Liver (tissue), 8 donors: ENCODE measurements at regions not wholly inside any gene's neighbourhood (a gene's known extent, or its start where the extent isn't known, plus 50 kb on each side); places are given as distances from the start of the nearest gene placed in this dataset.

Experiments used
- DNase-seq: peaks from one replicate; pipeline ENCODE4 v3.0.0-alpha.2; 2017; ENCODE audit warnings: low spot score
- H3K27ac ChIP-seq, 2 donors: one replicate each; pipeline ENCODE4 v1.7.0; 2013; ENCODE audit warnings: inconsistent platforms in 2 of 2, low read length in 2 of 2, control low read depth in 1 of 2, low read depth in 1 of 2, mild to moderate bottlenecking in 1 of 2
- H3K27me3 ChIP-seq, 4 donors: one replicate each; pipeline versions ENCODE4 v1.6.1 to v1.7.0; 2013; ENCODE audit warnings: low read length in 3 of 4, inconsistent platforms in 1 of 4, mild to moderate bottlenecking in 1 of 4, moderate library complexity in 1 of 4; ENCODE audit not compliant: control insufficient read depth in 4 of 4, insufficient read depth in 4 of 4
- H3K36me3 ChIP-seq, 4 donors: one replicate each; pipeline versions ENCODE4 v1.6.1 to v1.7.0; 2013; ENCODE audit warnings: low read length in 3 of 4, mild to moderate bottlenecking in 3 of 4, low read depth in 1 of 4, moderate library complexity in 1 of 4; ENCODE audit not compliant: control insufficient read depth in 4 of 4, insufficient read depth in 3 of 4
- H3K4me1 ChIP-seq, 4 donors: one replicate each; pipeline versions ENCODE4 v1.6.1 to v1.7.0; 2013; ENCODE audit warnings: low read length in 3 of 4, mild to moderate bottlenecking in 3 of 4, moderate library complexity in 1 of 4; ENCODE audit not compliant: control insufficient read depth in 4 of 4, insufficient read depth in 4 of 4
- H3K4me3 ChIP-seq, 3 donors: one replicate each; pipeline versions ENCODE4 v1.6.1 to v1.7.0; 2013; ENCODE audit warnings: low read length in 3 of 3, control low read depth in 1 of 3, low read depth in 1 of 3, mild to moderate bottlenecking in 1 of 3
- H3K9ac ChIP-seq, 2 donors: one replicate each; pipeline ENCODE4 v1.7.0; 2013; ENCODE audit warnings: low read length in 2 of 2, mild to moderate bottlenecking in 2 of 2, moderate library complexity in 2 of 2, control low read depth in 1 of 2, low read depth in 1 of 2
- H3K9me3 ChIP-seq, 4 donors: one replicate each; pipeline versions ENCODE4 v1.6.1 to v1.7.0; 2013; ENCODE audit warnings: low read length in 3 of 4; ENCODE audit not compliant: control insufficient read depth in 4 of 4
- ATF3 ChIP-seq: IDR thresholded peaks from 2 replicates; pipeline ENCODE4 v1.6.1; 2016; ENCODE audit warnings: antibody characterized with exemption
- CTCF ChIP-seq: fragments of 150-350 bp; IDR thresholded peaks from 2 replicates; pipeline ENCODE4 v1.5.1; 2017; ENCODE audit warnings: improper control_type of control experiment, low read depth, low read length; ENCODE audit not compliant: missing input control
- EGR1 ChIP-seq, 2 donors: IDR thresholded peaks; 2 replicates each; pipeline ENCODE4 v1.6.1; 2016 to 2018; ENCODE audit warnings: antibody characterized with exemption in 2 of 2, low read depth in 2 of 2
- FOXA1 ChIP-seq: IDR thresholded peaks from 2 replicates; pipeline ENCODE4 v1.6.1; 2016; ENCODE audit warnings: antibody characterized with exemption
- FOXA2 ChIP-seq: IDR thresholded peaks from 2 replicates; pipeline ENCODE4 v1.6.1; 2016; ENCODE audit warnings: antibody characterized with exemption
- GABPA ChIP-seq, 2 donors: IDR thresholded peaks in 1 of 2; conservative IDR thresholded peaks in 1 of 2; 2 replicates each; pipeline ENCODE4 v1.6.1; 2016; ENCODE audit warnings: antibody characterized with exemption in 2 of 2, mild to moderate bottlenecking in 1 of 2, moderate library complexity in 1 of 2
- HNF4A ChIP-seq, 2 donors: conservative IDR thresholded peaks; 2 replicates each; pipeline ENCODE4 v1.6.1; 2016; ENCODE audit warnings: antibody characterized with exemption in 2 of 2, mild to moderate bottlenecking in 2 of 2
- HNF4G ChIP-seq: IDR thresholded peaks from 2 replicates; pipeline ENCODE4 v1.6.1; 2016; ENCODE audit warnings: antibody characterized with exemption
- JUND ChIP-seq, 2 donors: IDR thresholded peaks; 2 replicates each; pipeline ENCODE4 v1.6.1; 2016; ENCODE audit warnings: antibody characterized with exemption in 2 of 2
- MAX ChIP-seq: IDR thresholded peaks from 2 replicates; pipeline ENCODE4 v1.6.1; 2016; ENCODE audit warnings: antibody characterized with exemption
- NR2F2 ChIP-seq: IDR thresholded peaks from 2 replicates; pipeline ENCODE4 v1.6.1; 2016; ENCODE audit warnings: antibody characterized with exemption
- RAD21 ChIP-seq, 2 donors: IDR thresholded peaks; 2 replicates each; pipeline ENCODE4 v1.6.1; 2016; ENCODE audit warnings: antibody characterized with exemption in 2 of 2, mild to moderate bottlenecking in 2 of 2
- REST ChIP-seq: IDR thresholded peaks from 2 replicates; pipeline ENCODE4 v1.6.1; 2016; ENCODE audit warnings: antibody characterized with exemption, mild to moderate bottlenecking
- RXRA ChIP-seq, 2 donors: IDR thresholded peaks; 2 replicates each; pipeline ENCODE4 v1.6.1; 2017 to 2018; ENCODE audit warnings: antibody characterized with exemption in 2 of 2, mild to moderate bottlenecking in 1 of 2
- SP1 ChIP-seq: IDR thresholded peaks from 2 replicates; pipeline ENCODE4 v1.6.1; 2018; ENCODE audit warnings: antibody characterized with exemption, mild to moderate bottlenecking
- TAF1 ChIP-seq: conservative IDR thresholded peaks from 2 replicates; pipeline ENCODE4 v1.6.1; 2016; ENCODE audit warnings: antibody characterized with exemption, mild to moderate bottlenecking
- YY1 ChIP-seq: IDR thresholded peaks from 2 replicates; pipeline ENCODE4 v1.6.1; 2016; ENCODE audit warnings: antibody characterized with exemption, mild to moderate bottlenecking
- ZBTB33 ChIP-seq: IDR thresholded peaks from 2 replicates; pipeline ENCODE4 v1.6.1; 2016; ENCODE audit warnings: antibody characterized with exemption
- WGBS: extraction: QIAGEN DNeasy Blood & Tissue Kit; methylation state at CpG from one replicate; pipeline ENCODE4 v1.1.7; 2013; 5-methylcytosine and 5-hydroxymethylcytosine counted together
- donor health status: healthy.
- donor health status: healthy.
- donor health status: healthy.
- donor health status: healthy.
- donor health status: healthy.

GRCh38 chr1:168435439-168435838 is 108.4 kb downstream of the XCL2 start:
- DNase-seq: no peak
- WGBS: 97% methylated on average over 6 of the region's 6 CpGs
- Histone ChIP-seq H3K4me1 (no peaks in the 10 kb centered on the region), H3K4me3 (no peak overlapping the region), H3K27ac (no peak overlapping the region), H3K36me3 (no peaks in the 10 kb centered on the region), H3K9me3 (no peaks in the 10 kb centered on the region), H3K9ac (no peak overlapping the region), H3K27me3 (no peaks in the 10 kb centered on the region)
- TF ChIP-seq FOXA1 (no peak), JUND (IDR thresholded peaks at IDR 0.05) (no peak), RXRA (IDR thresholded peaks at IDR 0.05) (no peak), HNF4A (conservative IDR thresholded peaks at IDR 0.05) (no peak), TAF1 (no peak), SP1 (no peak), HNF4G (no peak), NR2F2 (no peak), GABPA (IDR thresholded peaks at IDR 0.05 in 1 of 2, conservative IDR thresholded peaks at IDR 0.05 in 1 of 2) (no peak), ZBTB33 (no peak), REST (no peak), EGR1 (IDR thresholded peaks at IDR 0.05; ENCODE audit: low read depth in 2 of 2) (no peak), CTCF (no peak), RAD21 (IDR thresholded peaks at IDR 0.05) (no peak), ATF3 (no peak), FOXA2 (no peak), YY1 (no peak), MAX (no peak)

GRCh38 chr1:168433238-168433637 is 110.6 kb downstream of the XCL2 start:
- H3K4me3 ChIP-seq: no peak overlapping the region
- no peaks in the 10 kb centered on the region for H3K4me1 ChIP-seq
- no peak overlapping the region for H3K9ac ChIP-seq
- H3K36me3 ChIP-seq: no peaks in the 10 kb centered on the region
- no peaks in the 10 kb centered on the region for H3K9me3 ChIP-seq
- H3K27ac ChIP-seq: no peak overlapping the region
- 86% methylated on average over 2 of the region's 2 CpGs for WGBS
- H3K27me3 ChIP-seq: no peaks in the 10 kb centered on the region
- DNase-seq: no peak
- TF ChIP-seq CTCF (no peak), SP1 (no peak), JUND (IDR thresholded peaks at IDR 0.05) (no peak), EGR1 (IDR thresholded peaks at IDR 0.05; ENCODE audit: low read depth in 2 of 2) (no peak), HNF4G (no peak), GABPA (IDR thresholded peaks at IDR 0.05 in 1 of 2, conservative IDR thresholded peaks at IDR 0.05 in 1 of 2) (no peak), RXRA (IDR thresholded peaks at IDR 0.05) (no peak), NR2F2 (no peak), ZBTB33 (no peak), HNF4A (conservative IDR thresholded peaks at IDR 0.05) (no peak)
